IMR-90 (cell line): ENCODE measurements at regions not wholly inside any gene's neighbourhood (a gene's known extent, or its start where the extent isn't known, plus 50 kb on each side); places are given as distances from the start of the nearest gene placed in this dataset.

Experiments used
- BHLHE40 ChIP-seq: fragments of 150-350 bp; IDR thresholded peaks from 2 replicates; pipeline ENCODE4 v1.6.1; 2016; ENCODE audit warnings: mild to moderate bottlenecking, low read depth, low read length
- CEBPB ChIP-seq: IDR thresholded peaks from 2 replicates; pipeline ENCODE4 v1.6.1; 2012; ENCODE audit warnings: low read depth, low read length, improper control_type of control experiment
- CHD1 ChIP-seq: IDR thresholded peaks from 2 replicates; pipeline ENCODE4 v1.6.1; 2012; ENCODE audit warnings: low read depth, low read length, improper control_type of control experiment
- MAFK ChIP-seq: IDR thresholded peaks from 2 replicates; pipeline ENCODE4 v1.6.1; 2012; ENCODE audit warnings: low read depth, low read length, improper control_type of control experiment
- MAZ ChIP-seq: IDR thresholded peaks from 2 replicates; pipeline ENCODE4 v1.6.1; 2012; ENCODE audit warnings: low read depth, mild to moderate bottlenecking, low read length, improper control_type of control experiment, moderate library complexity, borderline replicate concordance
- MXI1 ChIP-seq: IDR thresholded peaks from 2 replicates; pipeline ENCODE4 v1.6.1; 2012; ENCODE audit warnings: low read depth, mild to moderate bottlenecking, low read length, moderate library complexity, borderline replicate concordance
- POLR2A ChIP-seq: IDR thresholded peaks from 2 replicates; pipeline ENCODE4 v1.6.1; 2012; ENCODE audit warnings: mild to moderate bottlenecking, low read depth, low read length
- RAD21 ChIP-seq: IDR thresholded peaks from 2 replicates; pipeline ENCODE4 v1.6.1; 2012; ENCODE audit warnings: low read length, improper control_type of control experiment
- RCOR1 ChIP-seq: IDR thresholded peaks from 2 replicates; pipeline ENCODE4 v1.6.1; 2012; ENCODE audit warnings: mild to moderate bottlenecking, low read length, improper control_type of control experiment; ENCODE audit not compliant: insufficient replicate concordance
- RFX5 ChIP-seq: IDR thresholded peaks from 2 replicates; pipeline ENCODE4 v1.8.0; 2012; ENCODE audit warnings: low read depth, mild to moderate bottlenecking, low read length, moderate library complexity
- SMC3 ChIP-seq: fragments of 150-350 bp; IDR thresholded peaks from 2 replicates; pipeline ENCODE4 v1.6.1; 2016; ENCODE audit warnings: low read depth, mild to moderate bottlenecking, antibody characterized with exemption, low read length, moderate library complexity
- TF ChIP-seq, protein P1 (sequence below): conservative IDR thresholded peaks from 2 replicates; pipeline ENCODE4 v1.5.1; 2012; ENCODE audit warnings: mild to moderate bottlenecking, low read depth, low read length, improper control_type of control experiment
- TF ChIP-seq, protein P2 (sequence below): fragments of 150-350 bp; IDR thresholded peaks from 2 replicates; pipeline ENCODE4 v1.6.1; 2016; ENCODE audit warnings: low read depth, mild to moderate bottlenecking, low read length, moderate library complexity, borderline replicate concordance
- TF ChIP-seq, protein P3 (sequence below): fragments of 150-350 bp; IDR thresholded peaks from 2 replicates; pipeline ENCODE4 v1.6.1; 2017; ENCODE audit warnings: mild to moderate bottlenecking, antibody characterized with exemption, low read length, low read depth

DNA sequence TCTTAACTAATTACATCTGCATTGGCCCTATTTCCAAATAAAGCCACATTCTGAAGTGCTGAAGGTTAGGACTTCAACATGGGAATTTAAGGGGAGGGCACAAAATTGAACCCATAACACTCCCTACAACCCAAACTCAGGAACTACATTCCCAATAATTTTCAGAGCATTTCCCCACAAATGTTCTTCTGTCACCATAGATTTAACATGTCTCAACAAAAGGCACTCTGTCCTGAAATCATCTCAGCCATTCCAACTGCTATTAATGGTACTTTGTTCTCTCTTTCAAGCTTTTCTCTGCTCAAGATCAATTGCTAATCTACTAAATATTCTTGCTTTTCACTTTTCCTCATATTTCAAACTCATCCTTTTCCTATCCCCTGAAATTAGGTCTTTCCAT is 74.0 kb upstream of the SOX1 start:
- TF ChIP-seq, protein P1, sequence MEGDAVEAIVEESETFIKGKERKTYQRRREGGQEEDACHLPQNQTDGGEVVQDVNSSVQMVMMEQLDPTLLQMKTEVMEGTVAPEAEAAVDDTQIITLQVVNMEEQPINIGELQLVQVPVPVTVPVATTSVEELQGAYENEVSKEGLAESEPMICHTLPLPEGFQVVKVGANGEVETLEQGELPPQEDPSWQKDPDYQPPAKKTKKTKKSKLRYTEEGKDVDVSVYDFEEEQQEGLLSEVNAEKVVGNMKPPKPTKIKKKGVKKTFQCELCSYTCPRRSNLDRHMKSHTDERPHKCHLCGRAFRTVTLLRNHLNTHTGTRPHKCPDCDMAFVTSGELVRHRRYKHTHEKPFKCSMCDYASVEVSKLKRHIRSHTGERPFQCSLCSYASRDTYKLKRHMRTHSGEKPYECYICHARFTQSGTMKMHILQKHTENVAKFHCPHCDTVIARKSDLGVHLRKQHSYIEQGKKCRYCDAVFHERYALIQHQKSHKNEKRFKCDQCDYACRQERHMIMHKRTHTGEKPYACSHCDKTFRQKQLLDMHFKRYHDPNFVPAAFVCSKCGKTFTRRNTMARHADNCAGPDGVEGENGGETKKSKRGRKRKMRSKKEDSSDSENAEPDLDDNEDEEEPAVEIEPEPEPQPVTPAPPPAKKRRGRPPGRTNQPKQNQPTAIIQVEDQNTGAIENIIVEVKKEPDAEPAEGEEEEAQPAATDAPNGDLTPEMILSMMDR, result no peak
- TF ChIP-seq POLR2A, result no peak
- no peak for TF ChIP-seq SMC3
- no peak for TF ChIP-seq CEBPB
- TF ChIP-seq, protein P2, sequence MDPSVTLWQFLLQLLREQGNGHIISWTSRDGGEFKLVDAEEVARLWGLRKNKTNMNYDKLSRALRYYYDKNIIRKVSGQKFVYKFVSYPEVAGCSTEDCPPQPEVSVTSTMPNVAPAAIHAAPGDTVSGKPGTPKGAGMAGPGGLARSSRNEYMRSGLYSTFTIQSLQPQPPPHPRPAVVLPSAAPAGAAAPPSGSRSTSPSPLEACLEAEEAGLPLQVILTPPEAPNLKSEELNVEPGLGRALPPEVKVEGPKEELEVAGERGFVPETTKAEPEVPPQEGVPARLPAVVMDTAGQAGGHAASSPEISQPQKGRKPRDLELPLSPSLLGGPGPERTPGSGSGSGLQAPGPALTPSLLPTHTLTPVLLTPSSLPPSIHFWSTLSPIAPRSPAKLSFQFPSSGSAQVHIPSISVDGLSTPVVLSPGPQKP, result no peak
- no peak for TF ChIP-seq RCOR1
- TF ChIP-seq RFX5, result no peak
- TF ChIP-seq MAFK, result no peak
- TF ChIP-seq MXI1, result no peak
- TF ChIP-seq, protein P3, sequence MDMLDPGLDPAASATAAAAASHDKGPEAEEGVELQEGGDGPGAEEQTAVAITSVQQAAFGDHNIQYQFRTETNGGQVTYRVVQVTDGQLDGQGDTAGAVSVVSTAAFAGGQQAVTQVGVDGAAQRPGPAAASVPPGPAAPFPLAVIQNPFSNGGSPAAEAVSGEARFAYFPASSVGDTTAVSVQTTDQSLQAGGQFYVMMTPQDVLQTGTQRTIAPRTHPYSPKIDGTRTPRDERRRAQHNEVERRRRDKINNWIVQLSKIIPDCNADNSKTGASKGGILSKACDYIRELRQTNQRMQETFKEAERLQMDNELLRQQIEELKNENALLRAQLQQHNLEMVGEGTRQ, result no peak
- TF ChIP-seq RAD21, result no peak
- TF ChIP-seq MAZ, result no peak
- TF ChIP-seq CHD1, result no peak
- TF ChIP-seq BHLHE40, result no peak
